ENCODE measurements at regions not wholly inside any gene's neighbourhood (a gene's known extent, or its start where the extent isn't known, plus 50 kb on each side); places are given as distances from the start of the nearest gene placed in this dataset.

GRCh38 chr14:38775986-38776385, 327.0 kb downstream of the SEC23A start:
- H3K27ac ChIP-seq (ENCODE audit: low read length): no peak overlapping the region
- no peak overlapping the region for H3K9ac ChIP-seq (ENCODE audit: low read length)
- H3K9me3 ChIP-seq (ENCODE audit: insufficient read depth, low read length): no peaks in the 10 kb centered on the region
- no peak overlapping the region for H2AFZ ChIP-seq (ENCODE audit: low read depth, low read length)
- no peak for TF ChIP-seq EZH2phosphoT487 (IDR thresholded peaks at IDR 0.05; ENCODE audit: low read depth)
- no peak for TF ChIP-seq CTCF (IDR thresholded peaks at IDR 0.05; ENCODE audit: low read depth, low read length)
- no peak overlapping the region for H3K4me3 ChIP-seq (ENCODE audit: low read length)
- H3K79me2 ChIP-seq (ENCODE audit: low read length): no peaks in the 10 kb centered on the region
- H3K4me2 ChIP-seq (ENCODE audit: low read length): no peak overlapping the region
- H3K4me1 ChIP-seq (ENCODE audit: low read length): no peaks in the 10 kb centered on the region
- H3K36me3 ChIP-seq (replicated peaks; ENCODE audit: low read depth, low read length): no peaks in the 10 kb centered on the region
- H3K27me3 ChIP-seq (ENCODE audit: low read depth, low read length): no peaks in the 10 kb centered on the region
- H4K20me1 ChIP-seq (ENCODE audit: insufficient read depth, low read length): no peaks in the 10 kb centered on the region

DNA sequence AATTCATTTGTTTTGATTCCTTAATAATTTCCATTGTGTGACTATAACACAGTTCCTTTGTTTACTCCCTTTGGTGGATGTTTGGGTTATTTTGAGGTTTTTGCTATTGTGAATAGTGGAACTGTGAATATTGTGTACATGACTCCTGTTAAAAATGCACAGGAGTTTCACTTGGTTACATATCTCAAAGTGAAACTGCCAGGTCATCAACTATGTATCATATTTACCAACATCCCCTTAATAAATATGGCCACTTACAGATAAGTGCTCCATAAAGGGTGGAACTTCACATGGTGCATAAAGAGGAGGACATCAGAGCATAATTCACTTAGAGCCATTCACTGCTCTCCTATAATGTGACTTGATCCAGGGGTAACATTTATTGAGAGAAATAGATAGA, 328.9 kb downstream of the SEC23A start:
- no peaks in the 10 kb centered on the region for H3K4me1 ChIP-seq (ENCODE audit: low read length)
- H3K79me2 ChIP-seq (ENCODE audit: low read length): no peaks in the 10 kb centered on the region
- no peaks in the 10 kb centered on the region for H4K20me1 ChIP-seq (ENCODE audit: insufficient read depth, low read length)
- TF ChIP-seq CTCF (IDR thresholded peaks at IDR 0.05; ENCODE audit: low read depth, low read length) (no peak), EZH2phosphoT487 (IDR thresholded peaks at IDR 0.05; ENCODE audit: low read depth) (no peak)
- H3K27ac ChIP-seq (ENCODE audit: low read length): no peak overlapping the region
- H3K36me3 ChIP-seq (replicated peaks; ENCODE audit: low read depth, low read length): no peaks in the 10 kb centered on the region
- no peak overlapping the region for H3K9ac ChIP-seq (ENCODE audit: low read length)
- H3K4me3 ChIP-seq (ENCODE audit: low read length): no peak overlapping the region
- no peak overlapping the region for H3K4me2 ChIP-seq (ENCODE audit: low read length)
- H3K9me3 ChIP-seq (ENCODE audit: insufficient read depth, low read length): no peaks in the 10 kb centered on the region
- no peak overlapping the region for H2AFZ ChIP-seq (ENCODE audit: low read depth, low read length)
- H3K27me3 ChIP-seq (ENCODE audit: low read depth, low read length): no peaks in the 10 kb centered on the region

DNA sequence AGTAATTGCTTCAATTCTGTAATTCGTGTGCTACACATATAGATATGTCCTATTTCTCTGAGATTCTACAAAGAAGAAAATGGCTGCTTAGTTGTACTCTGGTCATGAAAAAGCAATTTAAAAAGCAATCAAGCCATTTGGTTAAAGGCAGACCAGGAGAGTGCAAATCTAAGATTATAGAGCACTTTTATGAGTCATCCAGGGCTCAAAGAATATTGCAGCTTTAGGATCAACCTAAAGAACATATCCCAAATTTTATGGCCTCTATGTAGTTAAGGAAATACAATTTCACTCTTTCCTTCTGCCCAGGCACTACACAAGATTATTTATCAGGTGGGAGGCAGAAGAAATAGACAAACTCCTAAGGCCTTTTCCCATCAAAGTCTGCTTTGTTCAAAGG, 332.8 kb downstream of the SEC23A start:
- no peaks in the 10 kb centered on the region for H3K36me3 ChIP-seq (replicated peaks; ENCODE audit: low read depth, low read length)
- H3K4me3 ChIP-seq (ENCODE audit: low read length): no peak overlapping the region
- no peaks in the 10 kb centered on the region for H3K9me3 ChIP-seq (ENCODE audit: insufficient read depth, low read length)
- H3K27me3 ChIP-seq (ENCODE audit: low read depth, low read length): no peaks in the 10 kb centered on the region
- no peaks in the 10 kb centered on the region for H3K4me1 ChIP-seq (ENCODE audit: low read length)
- TF ChIP-seq CTCF (IDR thresholded peaks at IDR 0.05; ENCODE audit: low read depth, low read length) (no peak), EZH2phosphoT487 (IDR thresholded peaks at IDR 0.05; ENCODE audit: low read depth) (no peak)
- no peak overlapping the region for H2AFZ ChIP-seq (ENCODE audit: low read depth, low read length)
- H3K79me2 ChIP-seq (ENCODE audit: low read length): no peaks in the 10 kb centered on the region
- no peak overlapping the region for H3K27ac ChIP-seq (ENCODE audit: low read length)
- no peak overlapping the region for H3K4me2 ChIP-seq (ENCODE audit: low read length)
- no peak overlapping the region for H3K9ac ChIP-seq (ENCODE audit: low read length)
- no peaks in the 10 kb centered on the region for H4K20me1 ChIP-seq (ENCODE audit: insufficient read depth, low read length)

- Histone ChIP-seq H3K9me3 (ENCODE audit: insufficient read depth, low read length) (no peaks in the 10 kb centered on the region), H3K9ac (ENCODE audit: low read length) (no peak overlapping the region), H3K79me2 (ENCODE audit: low read length) (no peaks in the 10 kb centered on the region), H2AFZ (ENCODE audit: low read depth, low read length) (no peak overlapping the region), H3K4me1 (ENCODE audit: low read length) (no peaks in the 10 kb centered on the region), H3K4me2 (ENCODE audit: low read length) (no peak overlapping the region), H3K36me3 (replicated peaks; ENCODE audit: low read depth, low read length) (no peaks in the 10 kb centered on the region), H3K4me3 (ENCODE audit: low read length) (no peak overlapping the region), H3K27me3 (ENCODE audit: low read depth, low read length) (no peaks in the 10 kb centered on the region), H3K27ac (ENCODE audit: low read length) (no peak overlapping the region), H4K20me1 (ENCODE audit: insufficient read depth, low read length) (no peaks in the 10 kb centered on the region)
- TF ChIP-seq EZH2phosphoT487 (IDR thresholded peaks at IDR 0.05; ENCODE audit: low read depth) (no peak), CTCF (IDR thresholded peaks at IDR 0.05; ENCODE audit: low read depth, low read length) (no peak)
Measured at GRCh38 chr14:38762845-38763244, 340.2 kb downstream of the SEC23A start.

Measured in OCI-LY3 (cell line).